Naive thymus-derived CD4-positive, alpha-beta T cell (primary cell): ENCODE measurements at regions not wholly inside any gene's neighbourhood (a gene's known extent, or its start where the extent isn't known, plus 50 kb on each side); places are given as distances from the start of the nearest gene placed in this dataset.

Source experiments
- ATAC-seq: fragments of 150-1000 bp; cut with Tn5 transposase; 2 replicates; pipeline ENCODE4 v1.10.0; 2021; ENCODE audit warnings: mild to moderate bottlenecking, moderate library complexity
- CTCF ChIA-PET: fragments of 350-600 bp; sonication (Branson Sonifier 250); formaldehyde crosslinking; loops from one replicate; lab custom pipeline; 2021; ENCODE audit warnings: antibody characterized with exemption; lab: Charles Lee
- POLR2A ChIA-PET: fragments of 350-600 bp; sonication (Branson Sonifier 250); formaldehyde crosslinking; loops from one replicate; lab custom pipeline; 2021; ENCODE audit warnings: antibody characterized with exemption, inconsistent platforms; lab: Charles Lee
- DNase-seq, 9 donors: peaks; one replicate each; pipeline versions ENCODE4 v3.0.0 to v3.0.0-alpha.2; 2020 to 2022; ENCODE audit warnings: mixed read lengths in 1 of 9
- H3K27ac ChIP-seq: one replicate; pipeline ENCODE4 v1.7.0; 2013; ENCODE audit warnings: mild to moderate bottlenecking, low read depth, low read length, moderate library complexity
- H3K27me3 ChIP-seq, 2 donors: one replicate each; pipeline ENCODE4 v1.7.0; 2013; ENCODE audit warnings: low read length in 2 of 2, mild to moderate bottlenecking in 2 of 2, moderate library complexity in 2 of 2; ENCODE audit not compliant: control insufficient read depth in 2 of 2, insufficient read depth in 2 of 2
- H3K36me3 ChIP-seq, 3 experiments: 1 replicate in 2 of 3; 2 replicates in 1 of 3; pipeline ENCODE4 v1.7.0; 2013; ENCODE audit warnings: low read length in 3 of 3, mild to moderate bottlenecking in 3 of 3, moderate library complexity in 1 of 3; ENCODE audit not compliant: insufficient read depth in 3 of 3, control insufficient read depth in 2 of 3
- H3K4me1 ChIP-seq, 2 donors: one replicate each; pipeline ENCODE4 v1.7.0; 2013; ENCODE audit warnings: low read length in 2 of 2, mild to moderate bottlenecking in 2 of 2, moderate library complexity in 1 of 2; ENCODE audit not compliant: control insufficient read depth in 2 of 2, insufficient read depth in 2 of 2
- H3K4me3 ChIP-seq: 2 replicates; pipeline ENCODE4 v1.7.0; 2013; ENCODE audit warnings: mild to moderate bottlenecking, low read length
- H3K9me3 ChIP-seq, 3 experiments: 1 replicate in 2 of 3; 2 replicates in 1 of 3; pipeline ENCODE4 v1.7.0; 2013; ENCODE audit warnings: low read length in 3 of 3; ENCODE audit not compliant: control insufficient read depth in 2 of 3
- H3K27ac Mint-ChIP-seq, 9 donors: one replicate each; pipeline ENCODE4 v1.8.0; 2020 to 2022; ENCODE audit warnings: mixed read lengths in 9 of 9, mild to moderate bottlenecking in 8 of 9, moderate library complexity in 5 of 9, inconsistent platforms in 2 of 9
- H3K27me3 Mint-ChIP-seq, 5 donors: one replicate each; pipeline ENCODE4 v1.8.0; 2021 to 2022; ENCODE audit warnings: mixed read lengths in 5 of 5, mild to moderate bottlenecking in 1 of 5
- H3K36me3 Mint-ChIP-seq, 5 donors: one replicate each; pipeline ENCODE4 v1.8.0; 2020 to 2022; ENCODE audit warnings: mixed read lengths in 5 of 5, mild to moderate bottlenecking in 3 of 5, inconsistent platforms in 1 of 5
- H3K4me1 Mint-ChIP-seq, 7 donors: one replicate each; pipeline ENCODE4 v1.8.0; 2020 to 2022; ENCODE audit warnings: mixed read lengths in 7 of 7, mild to moderate bottlenecking in 3 of 7, inconsistent platforms in 1 of 7
- H3K4me3 Mint-ChIP-seq, 10 donors: one replicate each; pipeline ENCODE4 v1.8.0; 2020 to 2022; ENCODE audit warnings: mild to moderate bottlenecking in 10 of 10, mixed read lengths in 10 of 10, moderate library complexity in 6 of 10, inconsistent platforms in 2 of 10
- H3K9me3 Mint-ChIP-seq, 11 donors: one replicate each; pipeline ENCODE4 v1.8.0; 2020 to 2022; ENCODE audit warnings: mixed read lengths in 11 of 11, mild to moderate bottlenecking in 4 of 11, inconsistent platforms in 1 of 11, moderate library complexity in 1 of 11
- intact Hi-C, 2 donors: fragments of 100-400 bp; cut with micrococcal nuclease; formaldehyde crosslinking; loops; one replicate each; pipeline ENCODE4 v1.15.1; 2023

DNA sequence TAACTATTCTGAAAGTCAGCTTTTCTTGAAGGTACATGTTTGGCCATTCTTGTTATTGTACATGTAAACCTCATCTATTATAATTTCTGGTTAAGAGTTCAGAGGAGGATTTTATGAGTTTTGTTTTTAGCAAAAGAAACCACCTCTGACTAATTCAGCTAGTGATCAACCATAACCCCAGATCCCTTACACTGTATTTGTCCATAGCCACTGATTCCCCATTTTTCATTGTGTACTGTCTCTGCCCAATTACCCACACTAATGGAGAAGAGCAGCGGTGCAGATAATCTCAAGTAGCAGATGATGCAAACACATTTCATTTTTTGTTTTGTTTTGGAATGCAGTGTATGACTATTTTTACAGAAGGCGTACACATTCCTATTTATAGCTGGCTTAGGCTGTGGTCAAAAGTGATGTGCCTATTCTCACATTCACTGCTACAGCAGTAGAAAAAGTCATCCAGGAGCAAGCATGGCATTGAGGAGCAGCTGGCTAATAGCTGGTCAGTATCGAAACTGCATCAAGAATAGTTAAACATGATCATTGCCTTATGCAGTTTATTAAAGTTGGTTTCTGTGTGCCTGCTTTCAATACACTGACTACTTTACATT is 988.3 kb downstream of the DTWD2 start:
- ATAC-seq (no peak), DNase-seq (no peak)
- H3K27me3 ChIP-seq = no peaks in the 10 kb centered on the region
- CTCF ChIA-PET = no interaction called here
- Mint-ChIP-seq H3K9me3 (peaks cover 0 to 15% (median 1%) of the 10 kb centered on the region in 11 donors), H3K4me1 (no peaks in the 10 kb centered on the region), H3K36me3 (no peaks in the 10 kb centered on the region), H3K4me3 (no peak overlapping the region), H3K27me3 (no peaks in the 10 kb centered on the region), H3K27ac (no peak overlapping the region)
- H3K36me3 ChIP-seq = no peaks in the 10 kb centered on the region
- intact Hi-C loops = no loop called here
- no peak overlapping the region for H3K4me3 ChIP-seq
- no peaks in the 10 kb centered on the region for H3K4me1 ChIP-seq
- POLR2A ChIA-PET = no interaction called here
- H3K9me3 ChIP-seq = no peaks in the 10 kb centered on the region
- no peak overlapping the region for H3K27ac ChIP-seq

DNA sequence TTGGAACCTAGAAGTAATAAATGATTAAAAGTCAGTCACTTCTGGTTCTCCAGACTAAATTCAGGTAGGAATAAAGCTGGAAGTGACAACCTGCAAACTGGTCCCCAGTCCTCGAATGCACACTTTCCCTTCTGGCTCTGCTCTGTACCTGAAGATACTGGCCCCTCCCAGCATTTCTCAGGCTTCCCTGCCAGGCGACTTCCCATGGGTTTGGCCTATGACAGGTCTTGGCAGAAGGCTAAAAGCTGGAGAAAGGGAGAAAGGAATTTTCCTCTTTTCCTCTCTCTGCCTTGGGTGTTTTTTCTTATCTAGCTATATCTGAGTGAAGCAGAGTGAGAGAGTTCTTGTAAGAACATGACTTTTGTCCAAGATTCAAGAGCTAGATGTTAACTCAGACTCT is 1005.7 kb downstream of the DTWD2 start:
- no peaks in the 10 kb centered on the region for H3K9me3 ChIP-seq
- CTCF ChIA-PET = no interaction called here
- no peak overlapping the region for H3K4me3 ChIP-seq
- no peaks in the 10 kb centered on the region for H3K27me3 ChIP-seq
- Mint-ChIP-seq H3K4me3 (no peak overlapping the region), H3K27me3 (no peaks in the 10 kb centered on the region), H3K36me3 (peaks cover 0 to 5% (median 0%) of the 10 kb centered on the region in 5 donors), H3K9me3 (peaks cover 0 to 12% (median 0%) of the 10 kb centered on the region in 11 donors), H3K27ac (no peak overlapping the region), H3K4me1 (no peaks in the 10 kb centered on the region)
- H3K27ac ChIP-seq = no peak overlapping the region
- ATAC-seq (no peak), DNase-seq (no peak)
- no peaks in the 10 kb centered on the region for H3K4me1 ChIP-seq
- intact Hi-C loops = no loop called here
- no peaks in the 10 kb centered on the region for H3K36me3 ChIP-seq
- POLR2A ChIA-PET = no interaction called here

- Histone ChIP-seq H3K4me3 (no peak overlapping the region), H3K27ac (no peak overlapping the region), H3K36me3 (no peaks in the 10 kb centered on the region), H3K9me3 (no peaks in the 10 kb centered on the region), H3K4me1 (no peaks in the 10 kb centered on the region), H3K27me3 (no peaks in the 10 kb centered on the region)
- POLR2A ChIA-PET = no interaction called here
- Mint-ChIP-seq H3K4me1 (no peaks in the 10 kb centered on the region), H3K4me3 (no peak overlapping the region), H3K9me3 (peaks cover 0 to 13% (median 2%) of the 10 kb centered on the region in 11 donors), H3K36me3 (peaks cover 0 to 3% (median 0%) of the 10 kb centered on the region in 5 donors), H3K27ac (no peak overlapping the region), H3K27me3 (no peaks in the 10 kb centered on the region)
- intact Hi-C loops = no loop called here
- CTCF ChIA-PET = no interaction called here
- no peak for ATAC-seq
- no peak for DNase-seq
Measured at GRCh38 chr5:117973785-117974184, 1014.6 kb downstream of the DTWD2 start.

GRCh38 chr5:117955831-117956230 is 1032.5 kb downstream of the DTWD2 start:
- ChIA-PET POLR2A (no interaction called here), CTCF (no interaction called here)
- H3K36me3 Mint-ChIP-seq = no peaks in the 10 kb centered on the region
- Histone ChIP-seq H3K4me1 (no peaks in the 10 kb centered on the region), H3K9me3 (no peaks in the 10 kb centered on the region), H3K36me3 (no peaks in the 10 kb centered on the region), H3K27ac (no peak overlapping the region), H3K4me3 (no peak overlapping the region), H3K27me3 (no peaks in the 10 kb centered on the region)
- no peak overlapping the region for H3K27ac Mint-ChIP-seq
- no peaks in the 10 kb centered on the region for H3K4me1 Mint-ChIP-seq
- ATAC-seq (no peak), DNase-seq (no peak)
- intact Hi-C loops = no loop called here
- H3K27me3 Mint-ChIP-seq = no peaks in the 10 kb centered on the region
- H3K4me3 Mint-ChIP-seq = no peak overlapping the region
- H3K9me3 Mint-ChIP-seq = peaks cover 0 to 30% (median 4%) of the 10 kb centered on the region in 11 donors

DNA sequence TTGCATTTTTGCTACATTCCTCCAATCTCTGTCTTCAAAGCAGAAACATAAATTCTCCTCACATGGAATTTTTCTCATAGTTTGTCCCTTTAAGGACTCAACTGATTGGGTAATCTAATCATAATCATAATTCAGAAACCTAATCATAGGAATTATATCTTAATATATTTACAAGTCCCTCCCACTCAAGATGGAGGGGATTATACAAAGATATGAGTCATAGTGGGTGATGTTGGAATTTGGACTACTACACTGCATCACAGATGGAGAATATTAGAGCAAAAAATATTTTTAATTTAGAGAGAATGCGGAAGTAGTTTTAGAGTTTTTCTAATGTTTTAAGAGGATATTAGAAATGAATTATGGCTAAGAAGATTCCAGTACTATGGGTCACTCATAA is 1034.0 kb downstream of the DTWD2 start:
- ChIA-PET POLR2A (no interaction called here), CTCF (no interaction called here)
- intact Hi-C loops = no loop called here
- Histone ChIP-seq H3K4me1 (no peaks in the 10 kb centered on the region), H3K4me3 (no peak overlapping the region), H3K27ac (no peak overlapping the region), H3K9me3 (no peaks in the 10 kb centered on the region), H3K36me3 (no peaks in the 10 kb centered on the region), H3K27me3 (no peaks in the 10 kb centered on the region)
- ATAC-seq = no peak
- no peaks in the 10 kb centered on the region for H3K36me3 Mint-ChIP-seq
- no peak for DNase-seq
- no peak overlapping the region for H3K4me3 Mint-ChIP-seq
- no peaks in the 10 kb centered on the region for H3K4me1 Mint-ChIP-seq
- H3K27ac Mint-ChIP-seq = no peak overlapping the region
- H3K27me3 Mint-ChIP-seq = no peaks in the 10 kb centered on the region
- H3K9me3 Mint-ChIP-seq = peaks cover 0 to 26% (median 4%) of the 10 kb centered on the region in 11 donors

GRCh38 chr5:117953272-117953671 is 1035.1 kb downstream of the DTWD2 start:
- no peaks in the 10 kb centered on the region for H3K4me1 ChIP-seq
- H3K9me3 ChIP-seq = no peaks in the 10 kb centered on the region
- no peak overlapping the region for H3K4me3 ChIP-seq
- Mint-ChIP-seq H3K4me3 (peak overlapping the region in 1 of 10 donors; percentile 29), H3K27ac (no peak overlapping the region), H3K9me3 (peaks cover 0 to 20% (median 4%) of the 10 kb centered on the region in 11 donors), H3K27me3 (no peaks in the 10 kb centered on the region), H3K4me1 (no peaks in the 10 kb centered on the region), H3K36me3 (no peaks in the 10 kb centered on the region)
- ChIA-PET POLR2A (no interaction called here), CTCF (no interaction called here)
- DNase-seq (no peak), ATAC-seq (no peak)
- H3K36me3 ChIP-seq = no peaks in the 10 kb centered on the region
- intact Hi-C loops = no loop called here
- H3K27me3 ChIP-seq = no peaks in the 10 kb centered on the region
- H3K27ac ChIP-seq = no peak overlapping the region

DNA sequence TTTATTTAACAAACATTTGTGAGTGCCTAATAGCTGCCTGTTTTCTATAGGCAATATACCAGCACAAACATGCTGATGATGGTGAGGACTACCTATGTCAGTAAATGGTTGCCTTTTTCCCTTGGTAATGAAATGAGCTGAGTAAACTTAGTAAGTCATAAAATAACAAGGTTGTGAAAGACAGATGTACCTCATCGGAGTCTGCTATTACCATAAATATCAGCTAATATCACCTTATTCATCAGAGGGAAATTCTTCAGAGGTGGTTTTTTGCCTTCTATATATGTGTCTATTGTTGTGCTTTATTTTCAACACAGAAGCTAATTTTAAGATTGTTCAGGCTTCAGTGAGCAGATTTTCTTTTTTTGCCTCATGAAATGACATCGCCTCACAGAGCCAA is 1040.5 kb downstream of the DTWD2 start:
- no peaks in the 10 kb centered on the region for H3K4me1 ChIP-seq
- no peak overlapping the region for H3K27ac Mint-ChIP-seq
- POLR2A ChIA-PET = no interaction called here
- H3K27me3 Mint-ChIP-seq = no peaks in the 10 kb centered on the region
- H3K4me3 ChIP-seq = no peak overlapping the region
- H3K27ac ChIP-seq = no peak overlapping the region
- H3K4me3 Mint-ChIP-seq = no peak overlapping the region
- no peaks in the 10 kb centered on the region for H3K36me3 Mint-ChIP-seq
- H3K4me1 Mint-ChIP-seq = no peaks in the 10 kb centered on the region
- intact Hi-C loops = no loop called here
- H3K36me3 ChIP-seq = no peaks in the 10 kb centered on the region
- no peaks in the 10 kb centered on the region for H3K9me3 ChIP-seq
- DNase-seq (no peak), ATAC-seq (no peak)
- CTCF ChIA-PET = no interaction called here
- no peaks in the 10 kb centered on the region for H3K27me3 ChIP-seq
- H3K9me3 Mint-ChIP-seq = peaks cover 0 to 10% (median 3%) of the 10 kb centered on the region in 11 donors
